DMS79 treated with DMSO at 0.1 percent for 48 hours (cell line): ENCODE measurements at regions not wholly inside any gene's neighbourhood (a gene's known extent, or its start where the extent isn't known, plus 50 kb on each side); places are given as distances from the start of the nearest gene placed in this dataset.

ENCODE experiments used
- DNase-seq: peaks from one replicate; lab custom pipeline; 2025; lab: John Stamatoyannopoulos, UW

GRCh38 chr16:55042556-55043432 is 112.1 kb downstream of the IRX5 start:
- no peak for DNase-seq

- no peak for DNase-seq
Measured at GRCh38 chr16:55043499-55043898, 112.8 kb downstream of the IRX5 start.

GRCh38 chr16:55044201-55044975 is 113.7 kb downstream of the IRX5 start:
- DNase-seq: no peak

GRCh38 chr16:55045329-55045728 is 114.7 kb downstream of the IRX5 start:
- DNase-seq: no peak

GRCh38 chr16:55045756-55046460 is 115.2 kb downstream of the IRX5 start:
- DNase-seq: no peak

- DNase-seq: no peak
Measured at GRCh38 chr16:55046513-55046912, 115.8 kb downstream of the IRX5 start.

DNA sequence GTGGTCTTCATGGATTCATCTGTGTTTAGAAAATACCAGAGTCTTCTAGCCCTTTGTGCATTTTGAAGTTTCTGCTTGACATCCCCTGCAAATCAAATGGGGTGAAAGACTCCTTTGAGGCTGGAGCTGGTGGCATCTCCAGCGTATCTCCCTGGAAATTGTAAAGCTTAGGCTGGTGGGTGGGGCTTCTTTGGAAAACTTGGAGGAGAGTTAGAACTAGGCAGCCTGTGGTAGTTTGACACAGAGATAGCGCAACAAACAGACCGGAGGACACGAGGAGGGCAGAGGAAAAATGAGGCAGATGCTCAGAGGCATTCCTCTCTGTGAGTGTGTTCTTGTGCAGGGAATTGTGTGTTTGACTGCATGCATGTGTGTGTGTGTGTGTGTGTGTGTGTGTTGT is 116.3 kb downstream of the IRX5 start:
- no peak for DNase-seq

DNA sequence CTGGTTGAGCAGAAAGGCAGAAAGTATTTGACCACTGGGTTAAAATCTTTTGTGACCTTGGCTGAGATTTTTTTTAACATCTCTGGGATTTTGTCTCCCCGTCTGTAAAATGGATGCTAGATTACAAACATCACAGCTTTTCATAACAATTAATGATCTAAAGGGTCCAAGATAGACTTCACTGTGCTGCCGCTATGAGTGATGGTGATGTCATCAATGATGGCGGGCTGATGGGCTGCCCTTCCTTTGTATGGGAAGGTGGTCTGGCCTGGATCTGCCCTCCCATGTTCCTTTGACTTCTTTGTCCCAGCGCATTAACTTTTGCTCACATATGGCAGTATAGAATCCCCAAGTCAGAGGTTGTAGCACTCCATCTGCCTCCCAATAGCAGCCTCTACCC is 116.7 kb downstream of the IRX5 start:
- DNase-seq: no peak

- DNase-seq: no peak
Measured at GRCh38 chr16:55047903-55048497, 117.3 kb downstream of the IRX5 start.

- DNase-seq: no peak
Measured at GRCh38 chr16:55048745-55049144, 118.1 kb downstream of the IRX5 start.

DNA sequence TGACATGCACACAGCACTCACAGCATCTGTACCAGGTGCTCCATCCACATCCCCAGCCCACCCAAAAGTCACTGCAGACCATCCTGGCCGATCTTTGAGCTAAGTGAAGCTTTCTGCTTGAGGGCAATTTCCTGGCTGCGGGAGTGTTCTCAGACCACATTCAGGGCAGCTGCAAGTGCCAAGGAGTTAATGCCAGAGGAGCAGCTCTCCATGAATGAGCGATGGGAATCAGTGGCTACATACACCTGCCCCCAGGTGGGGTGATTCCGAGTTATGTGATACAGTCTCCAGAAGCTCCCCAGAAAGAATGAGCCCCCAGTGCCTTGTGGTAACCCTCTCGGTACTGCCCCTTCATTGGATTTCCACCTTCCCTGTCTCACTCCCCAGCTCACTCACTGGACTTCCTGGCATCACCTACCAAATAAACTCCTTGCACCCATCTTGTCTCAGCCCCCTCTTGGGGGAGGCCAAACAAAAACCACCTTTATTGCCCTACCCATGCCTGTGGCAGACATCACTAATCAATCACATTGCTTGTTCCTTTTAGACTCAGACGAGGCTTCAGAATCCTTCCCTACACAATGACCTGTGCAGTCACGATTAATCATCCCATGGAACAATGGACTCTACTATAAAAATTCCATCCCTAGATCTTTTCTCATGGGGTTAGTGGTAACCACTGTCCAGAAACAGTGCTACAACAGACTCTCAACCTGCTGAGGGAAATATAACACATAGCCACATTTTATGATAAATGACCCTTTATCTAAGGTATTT is 121.1 kb downstream of the IRX5 start:
- DNase-seq: no peak

DNA sequence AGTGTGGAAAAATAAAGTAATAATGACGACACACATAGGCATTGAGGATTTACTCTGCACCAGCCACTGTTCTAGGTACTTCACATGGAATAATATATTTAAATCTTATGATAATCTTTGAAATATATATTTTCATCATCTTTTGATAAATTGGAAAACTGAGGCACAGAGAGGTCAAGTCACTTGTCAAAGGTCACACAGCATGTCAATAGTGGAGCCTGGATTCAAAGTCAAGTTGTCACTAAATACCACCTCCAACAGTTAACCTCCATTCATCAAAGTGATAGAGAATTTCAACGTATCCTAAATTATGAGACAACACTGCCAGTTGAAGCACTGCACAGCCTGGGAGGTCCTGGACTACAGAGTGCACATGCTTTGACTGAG is 121.7 kb downstream of the IRX5 start:
- no peak for DNase-seq

DNA sequence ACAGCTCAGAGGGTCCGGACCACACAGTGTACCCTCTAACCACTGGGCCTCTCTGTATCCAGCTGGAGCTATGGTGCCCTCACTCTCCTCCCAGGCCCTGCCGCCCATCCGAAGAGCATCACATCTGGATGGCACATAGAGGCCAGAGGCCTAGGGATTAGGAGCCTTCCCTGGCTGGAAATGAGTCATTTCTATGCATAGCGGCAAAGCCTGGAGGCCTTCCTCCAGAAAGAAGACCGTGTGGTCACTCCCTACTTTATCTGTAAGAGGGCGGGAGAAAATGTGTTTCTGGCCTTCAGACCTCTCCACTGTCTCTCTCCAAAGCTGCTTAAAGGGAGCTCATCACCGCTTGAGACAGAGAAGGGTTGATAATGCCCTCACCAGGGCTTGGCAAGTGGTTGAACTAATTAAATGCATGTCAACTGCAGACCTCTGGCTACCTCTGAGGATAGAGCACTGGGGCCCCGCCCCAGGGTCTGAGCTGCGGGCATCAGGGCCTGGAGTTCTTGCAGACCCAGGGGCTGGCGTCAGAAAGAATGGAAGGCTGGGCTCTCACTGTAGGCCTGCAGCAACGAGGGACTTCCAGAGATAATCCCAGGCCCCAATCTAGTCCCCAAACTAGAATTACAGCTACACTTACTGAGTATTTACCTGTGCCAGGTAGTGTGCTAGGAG is 122.2 kb downstream of the IRX5 start:
- no peak for DNase-seq

GRCh38 chr16:55055262-55055661 is 124.6 kb downstream of the IRX5 start:
- DNase-seq: no peak

DNA sequence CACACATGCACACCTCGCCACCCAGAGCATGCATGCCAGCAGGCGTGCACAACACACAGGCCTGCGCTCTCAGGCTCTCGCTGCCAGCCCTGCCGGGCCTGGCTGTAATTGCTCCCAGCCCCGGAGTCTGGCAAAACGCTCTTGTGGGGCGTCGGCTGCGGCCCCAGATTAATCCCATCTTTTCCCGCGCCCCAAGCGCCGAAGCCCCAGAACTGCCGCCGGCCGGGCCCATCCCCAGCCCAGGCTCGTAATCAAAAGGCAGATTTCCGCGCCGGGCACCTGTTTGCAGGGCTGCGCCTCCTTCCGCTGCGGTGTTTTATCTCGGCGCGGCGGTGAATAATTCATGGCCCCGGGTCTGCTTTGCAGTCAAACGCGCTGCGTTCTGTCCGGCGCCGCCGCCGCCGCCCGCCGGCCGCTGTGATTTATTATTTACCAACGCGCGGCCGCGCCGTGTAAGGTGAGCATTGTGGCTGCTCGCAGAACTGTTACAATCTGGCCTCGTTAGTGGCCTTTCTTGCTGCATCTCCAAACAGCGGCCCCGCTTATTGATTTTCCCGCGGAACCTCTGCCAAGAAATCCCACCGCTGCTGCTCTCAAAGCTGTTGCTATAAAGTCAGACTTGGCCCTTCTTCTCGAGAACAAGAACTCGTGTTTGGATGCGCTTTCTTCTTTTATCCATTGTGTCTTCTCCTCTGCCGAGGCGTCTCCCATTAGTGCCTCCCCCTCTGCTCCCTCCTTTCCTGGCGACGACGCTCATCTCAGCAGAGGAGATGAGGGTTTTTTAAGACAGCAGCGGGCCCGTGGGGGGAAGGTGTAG is 126.1 kb downstream of the IRX5 start:
- peak; percentile 17 for DNase-seq

- no peak for DNase-seq
Measured at GRCh38 chr16:55057866-55058265, 127.2 kb downstream of the IRX5 start.

- DNase-seq: no peak
Measured at GRCh38 chr16:55058576-55058975, 127.9 kb downstream of the IRX5 start.

DNA sequence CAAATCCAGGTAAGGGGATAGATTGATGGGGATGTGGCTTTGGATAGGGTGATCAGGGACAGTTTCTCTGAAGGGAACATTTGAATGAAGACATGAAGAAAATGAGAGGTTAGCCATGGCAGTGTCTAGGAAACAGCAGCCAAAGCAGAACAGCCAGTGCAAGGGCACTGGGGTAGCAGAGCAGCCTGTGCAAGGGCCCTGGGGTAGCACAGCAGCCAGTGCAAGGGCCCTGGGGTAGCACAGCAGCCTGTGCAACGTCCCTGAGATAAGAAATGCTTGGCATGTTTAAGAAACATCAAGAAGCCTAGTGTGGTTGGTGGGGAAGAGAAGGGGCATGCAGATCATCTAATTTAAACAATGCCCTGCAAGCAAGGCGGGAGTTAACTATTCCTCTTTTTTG is 128.5 kb downstream of the IRX5 start:
- DNase-seq: no peak

- no peak for DNase-seq
Measured at GRCh38 chr16:55061126-55061525, 130.5 kb downstream of the IRX5 start.

- no peak for DNase-seq
Measured at GRCh38 chr16:55062442-55062841, 131.8 kb downstream of the IRX5 start.
